HUES6 (cell line): ENCODE measurements at regions not wholly inside any gene's neighbourhood (a gene's known extent, or its start where the extent isn't known, plus 50 kb on each side); places are given as distances from the start of the nearest gene placed in this dataset.

Experiments used
- H3K27ac ChIP-seq: 2 replicates; pipeline ENCODE4 v1.7.0; 2013; ENCODE audit warnings: low read depth, mild to moderate bottlenecking, low read length, inconsistent platforms
- H3K27me3 ChIP-seq: 2 replicates; pipeline ENCODE4 v1.6.1; 2013; ENCODE audit warnings: low read length; ENCODE audit not compliant: control insufficient read depth, insufficient read depth
- H3K36me3 ChIP-seq: 2 replicates; pipeline ENCODE4 v1.6.1; 2013; ENCODE audit warnings: low read length; ENCODE audit not compliant: control insufficient read depth, insufficient read depth
- H3K4me1 ChIP-seq: 2 replicates; pipeline ENCODE4 v1.6.1; 2013; ENCODE audit warnings: low read length; ENCODE audit not compliant: control insufficient read depth, insufficient read depth
- H3K4me3 ChIP-seq: 2 replicates; pipeline ENCODE4 v1.5.1; 2013; ENCODE audit warnings: low read depth, low read length
- H3K9ac ChIP-seq: one replicate; pipeline ENCODE4 v1.6.1; 2013; ENCODE audit warnings: mild to moderate bottlenecking, low read length
- H3K9me3 ChIP-seq: 2 replicates; pipeline ENCODE4 v1.6.1; 2013; ENCODE audit warnings: low read depth, low read length; ENCODE audit not compliant: control insufficient read depth, insufficient read depth

GRCh38 chr10:42940487-42941294 lies 136.2 kb upstream of the RET start:
- Histone ChIP-seq H3K36me3 (no peaks in the 10 kb centered on the region), H3K9ac (no peak overlapping the region), H3K27ac (no peak overlapping the region), H3K27me3 (peaks cover 6% of the 10 kb centered on the region), H3K9me3 (no peaks in the 10 kb centered on the region), H3K4me1 (peaks cover 3% of the 10 kb centered on the region; the same call in 1 of the 2 replicates), H3K4me3 (no peak overlapping the region)

- peaks cover 3% of the 10 kb centered on the region for H3K27me3 ChIP-seq
- H3K9ac ChIP-seq, result no peak overlapping the region
- no peak overlapping the region for H3K27ac ChIP-seq
- H3K9me3 ChIP-seq, result no peaks in the 10 kb centered on the region
- no peaks in the 10 kb centered on the region for H3K36me3 ChIP-seq
- H3K4me1 ChIP-seq, result peaks cover 3% of the 10 kb centered on the region; the same call in 1 of the 2 replicates
- H3K4me3 ChIP-seq, result no peak overlapping the region
Observed at GRCh38 chr10:42941295-42941644, 135.6 kb upstream of the RET start.

- Histone ChIP-seq H3K4me1 (peaks cover 3% of the 10 kb centered on the region; the same call in 1 of the 2 replicates), H3K27ac (no peak overlapping the region), H3K9ac (no peak overlapping the region), H3K27me3 (no peaks in the 10 kb centered on the region), H3K36me3 (no peaks in the 10 kb centered on the region), H3K4me3 (no peak overlapping the region), H3K9me3 (no peaks in the 10 kb centered on the region)
Observed at GRCh38 chr10:42941790-42942189, 135.1 kb upstream of the RET start.

GRCh38 chr10:42942279-42942950 lies 134.5 kb upstream of the RET start:
- H3K27ac ChIP-seq, result no peak overlapping the region
- H3K27me3 ChIP-seq, result no peaks in the 10 kb centered on the region
- H3K9me3 ChIP-seq, result no peaks in the 10 kb centered on the region

GRCh38 chr10:42943025-42943818 lies 133.6 kb upstream of the RET start:
- H3K9ac ChIP-seq, result no peak overlapping the region
- no peaks in the 10 kb centered on the region for H3K36me3 ChIP-seq
- no peaks in the 10 kb centered on the region for H3K27me3 ChIP-seq
- no peak overlapping the region for H3K27ac ChIP-seq
- H3K4me3 ChIP-seq, result no peak overlapping the region
- no peaks in the 10 kb centered on the region for H3K9me3 ChIP-seq
- peaks cover 3% of the 10 kb centered on the region; the same call in 1 of the 2 replicates for H3K4me1 ChIP-seq

More at GRCh38 chr10:42942279-42942950, 134.5 kb upstream of the RET start:
- Histone ChIP-seq H3K4me3 (no peak overlapping the region), H3K9ac (no peak overlapping the region), H3K36me3 (no peaks in the 10 kb centered on the region), H3K4me1 (peaks cover 3% of the 10 kb centered on the region; the same call in 1 of the 2 replicates)

- Histone ChIP-seq H3K27me3 (peaks cover 3% of the 10 kb centered on the region; the same call in 1 of the 2 replicates), H3K9me3 (no peaks in the 10 kb centered on the region), H3K4me1 (peaks cover 20% of the 10 kb centered on the region), H3K27ac (no peak overlapping the region), H3K9ac (no peak overlapping the region), H3K36me3 (no peaks in the 10 kb centered on the region), H3K4me3 (no peak overlapping the region)
Observed at GRCh38 chr10:42948040-42948439, 128.8 kb upstream of the RET start.

GRCh38 chr10:42949287-42949686 lies 127.6 kb upstream of the RET start:
- Histone ChIP-seq H3K4me1 (peaks cover 25% of the 10 kb centered on the region), H3K27me3 (peaks cover 3% of the 10 kb centered on the region; the same call in 1 of the 2 replicates), H3K36me3 (no peaks in the 10 kb centered on the region), H3K27ac (no peak overlapping the region), H3K9me3 (no peaks in the 10 kb centered on the region), H3K4me3 (no peak overlapping the region), H3K9ac (no peak overlapping the region)

- peaks cover 3% of the 10 kb centered on the region; the same call in 1 of the 2 replicates for H3K27me3 ChIP-seq
- H3K4me3 ChIP-seq, result peak overlapping the region; percentile 43; the same call in 1 of the 2 replicates
- H3K36me3 ChIP-seq, result no peaks in the 10 kb centered on the region
- H3K9me3 ChIP-seq, result no peaks in the 10 kb centered on the region
- no peak overlapping the region for H3K27ac ChIP-seq
- no peak overlapping the region for H3K9ac ChIP-seq
- peaks cover 25% of the 10 kb centered on the region for H3K4me1 ChIP-seq
Observed at GRCh38 chr10:42950606-42951485, 126.0 kb upstream of the RET start.

- peaks cover 3% of the 10 kb centered on the region; the same call in 1 of the 2 replicates for H3K27me3 ChIP-seq
- peaks cover 25% of the 10 kb centered on the region for H3K4me1 ChIP-seq
- H3K9me3 ChIP-seq, result no peaks in the 10 kb centered on the region
- peak overlapping the region; percentile 51 for H3K9ac ChIP-seq
- H3K4me3 ChIP-seq, result peak overlapping the region; percentile 43
- peak overlapping the region; percentile 38; the same call in 1 of the 2 replicates for H3K27ac ChIP-seq
- H3K36me3 ChIP-seq, result no peaks in the 10 kb centered on the region
Observed at GRCh38 chr10:42951486-42952251, 125.2 kb upstream of the RET start.
